DMS53 (cell line): ENCODE measurements at regions not wholly inside any gene's neighbourhood (a gene's known extent, or its start where the extent isn't known, plus 50 kb on each side); places are given as distances from the start of the nearest gene placed in this dataset.
"Not testable (repeated sequence)": the region's sequence is repeated elsewhere in the genome, so short reads cannot be mapped to it uniquely, and the experiment has no call there.

ENCODE experiments used
- DNase-seq: peaks from one replicate; lab custom pipeline; 2025; lab: John Stamatoyannopoulos, UW

GRCh38 chr12:14213542-14213941 lies 151.9 kb upstream of the ATF7IP start:
- DNase-seq, result no peak

- no peak for DNase-seq
Observed at GRCh38 chr12:14214495-14214894, 151.0 kb upstream of the ATF7IP start.

DNA sequence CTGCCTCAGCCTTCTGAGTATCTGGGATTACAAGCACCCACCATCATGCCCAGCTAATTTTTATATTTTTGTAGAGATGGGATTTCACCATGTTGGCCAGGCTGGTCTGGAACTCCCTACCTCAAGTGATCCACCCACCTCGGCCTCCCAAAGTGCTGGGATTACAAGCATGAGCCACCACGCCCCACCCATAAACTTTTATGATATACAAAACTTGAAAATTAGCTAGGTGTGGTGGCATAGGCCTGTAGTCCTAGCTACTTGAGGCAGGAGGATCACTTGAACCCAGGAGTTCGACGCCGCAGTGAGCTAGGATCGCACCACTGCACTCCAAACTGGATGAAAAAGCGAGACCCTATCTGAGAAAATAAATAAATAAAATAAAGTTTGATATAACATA lies 149.5 kb upstream of the ATF7IP start:
- DNase-seq, result not testable (repeated sequence)

DNA sequence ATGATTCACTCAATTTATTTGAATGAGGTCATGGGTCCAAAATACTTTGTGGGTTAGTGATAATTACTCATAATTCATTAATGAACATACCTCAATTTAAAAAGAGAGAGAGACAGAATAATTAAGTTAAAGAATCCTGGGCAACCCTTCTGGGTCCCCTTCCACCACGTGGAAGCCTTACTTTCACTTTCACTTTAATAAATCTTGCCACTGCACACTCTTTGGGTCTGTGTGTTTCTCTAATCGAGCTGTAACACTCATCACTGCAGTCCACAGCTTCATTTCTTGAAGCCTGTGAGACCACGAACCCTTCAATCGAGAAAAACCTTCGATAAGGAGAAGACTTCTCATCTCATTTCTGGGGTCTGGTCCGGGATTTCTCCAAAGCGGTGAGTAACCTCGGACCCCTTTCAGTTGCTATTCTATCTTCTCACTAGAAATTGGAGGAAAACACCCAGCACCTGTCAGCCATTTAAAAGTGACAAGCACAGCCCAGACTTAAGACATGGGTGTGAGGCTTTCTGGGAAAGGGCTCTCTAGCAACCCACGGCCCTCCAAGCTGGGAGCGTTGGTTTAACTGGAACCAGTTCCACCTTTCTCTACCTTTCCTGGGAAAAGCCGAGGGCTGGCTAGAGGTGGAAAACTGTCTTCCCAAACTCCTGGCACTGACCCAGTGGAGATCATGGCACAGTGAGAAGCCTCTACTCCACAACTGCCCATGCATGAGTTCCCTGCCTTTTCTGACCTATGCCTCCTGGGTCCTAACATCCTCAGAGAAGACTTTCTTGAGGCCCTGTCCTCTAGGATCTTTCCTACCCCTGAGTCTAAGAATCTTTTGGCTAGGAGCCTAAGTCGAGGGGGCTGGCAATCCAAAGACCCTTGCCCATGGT lies 148.8 kb upstream of the ATF7IP start:
- DNase-seq, result peak; percentile 71

GRCh38 chr12:14219156-14219555 lies 146.3 kb upstream of the ATF7IP start:
- DNase-seq, result no peak

DNA sequence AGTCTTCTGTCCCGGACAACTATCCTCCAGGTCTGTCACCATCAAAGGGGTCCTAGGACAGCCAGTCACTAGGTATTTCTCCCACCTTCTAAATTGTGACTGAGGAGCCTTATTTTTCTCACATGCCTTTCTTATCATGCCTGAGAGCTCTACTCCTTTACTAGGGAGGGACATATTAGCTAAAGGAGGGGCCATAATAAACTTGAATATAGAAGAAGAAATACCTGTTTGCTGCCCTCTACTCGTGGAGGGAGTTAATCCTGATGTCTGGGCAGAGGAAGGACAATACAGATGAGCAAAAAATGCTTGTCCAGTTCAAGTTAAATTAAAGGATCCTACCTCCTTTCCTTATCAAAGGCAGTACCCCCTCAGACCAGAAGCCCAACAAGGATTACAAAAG lies 145.8 kb upstream of the ATF7IP start:
- not testable (repeated sequence) for DNase-seq

GRCh38 chr12:14225064-14225463 lies 140.4 kb upstream of the ATF7IP start:
- no peak for DNase-seq

DNA sequence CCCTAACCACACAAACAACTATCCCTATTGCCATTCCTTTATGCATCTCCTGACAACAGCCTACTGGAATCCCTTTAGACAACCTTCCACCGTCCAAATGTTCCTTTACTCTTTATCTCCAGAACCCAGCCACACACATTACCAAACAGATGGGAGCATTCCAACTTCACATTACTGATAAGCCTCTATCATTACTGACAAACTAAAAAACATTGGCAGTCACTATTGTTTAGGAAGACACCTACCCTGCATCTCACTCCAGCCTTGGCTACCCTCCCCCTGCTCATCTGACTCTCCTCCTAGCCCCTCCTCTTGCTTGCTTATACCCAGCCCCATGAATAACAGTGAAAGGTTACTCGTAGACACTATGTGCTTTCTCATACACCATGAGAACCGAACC lies 130.3 kb upstream of the ATF7IP start:
- DNase-seq, result not testable (repeated sequence)

DNA sequence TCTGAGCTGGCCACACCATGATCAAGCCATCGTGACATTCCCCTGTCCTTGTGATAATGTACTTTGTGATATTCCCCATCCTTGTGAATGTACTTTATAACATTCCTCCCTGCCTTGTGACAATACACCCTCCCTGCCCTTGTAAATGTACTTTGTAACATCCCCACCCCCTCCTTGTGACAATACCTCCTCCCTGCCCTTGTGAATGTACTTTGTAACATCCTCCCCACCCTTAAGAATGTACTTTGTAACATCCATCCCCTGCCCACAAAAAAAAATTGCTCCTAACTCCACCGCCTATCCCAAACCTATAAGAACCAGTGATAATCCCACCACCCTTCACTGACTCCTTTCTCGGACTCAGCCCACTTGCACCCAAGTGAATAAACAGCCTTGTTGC lies 128.8 kb upstream of the ATF7IP start:
- not testable (repeated sequence) for DNase-seq

GRCh38 chr12:14238221-14238792 lies 127.2 kb upstream of the ATF7IP start:
- DNase-seq, result peak; percentile 71

DNA sequence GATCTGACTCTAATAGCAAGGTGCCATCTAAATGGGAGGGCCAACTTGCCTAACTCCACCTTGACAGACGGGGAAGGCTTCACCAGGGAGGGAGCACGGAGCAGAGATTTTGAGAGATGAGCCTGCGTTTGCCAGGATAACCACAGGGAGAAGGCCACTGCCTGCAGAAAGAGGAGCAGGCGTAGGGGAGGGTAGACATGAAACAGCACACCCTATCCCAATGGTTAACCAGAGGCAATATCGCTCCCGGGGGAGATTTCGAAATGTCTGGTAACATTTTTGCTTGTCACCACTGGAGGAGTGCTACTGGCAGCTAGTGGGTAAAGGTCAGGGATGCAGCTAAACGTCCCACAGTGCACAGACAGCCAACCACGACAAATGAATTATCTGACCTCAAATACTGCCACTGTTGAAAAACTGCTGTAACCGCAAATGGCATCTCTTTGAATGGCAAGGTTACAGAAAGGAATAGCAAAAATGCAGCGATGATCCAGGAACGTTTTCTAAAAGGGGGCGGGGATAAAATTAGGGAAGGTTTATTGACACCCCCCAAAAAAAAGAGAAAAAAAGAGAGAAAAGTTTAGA lies 126.0 kb upstream of the ATF7IP start:
- peak; percentile 53 for DNase-seq

- peak; percentile 25 for DNase-seq
Observed at GRCh38 chr12:14239935-14240872, 125.3 kb upstream of the ATF7IP start.

DNA sequence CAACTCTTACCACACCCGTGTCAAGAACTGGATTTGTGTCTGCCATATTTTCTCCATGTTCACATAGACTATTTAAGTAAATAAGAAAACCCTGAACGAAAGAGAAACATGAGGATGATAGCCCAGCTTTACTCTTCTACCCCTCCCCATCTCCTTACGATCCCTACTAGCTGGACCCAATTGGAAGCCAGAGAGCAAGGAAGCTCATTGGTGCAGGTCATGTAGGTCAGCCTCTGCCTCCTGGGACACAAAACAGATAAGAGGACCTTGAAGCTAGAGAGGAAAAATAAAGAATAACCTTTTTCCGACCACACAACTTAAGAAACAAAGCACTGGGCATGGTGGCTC lies 124.6 kb upstream of the ATF7IP start:
- no peak for DNase-seq

DNA sequence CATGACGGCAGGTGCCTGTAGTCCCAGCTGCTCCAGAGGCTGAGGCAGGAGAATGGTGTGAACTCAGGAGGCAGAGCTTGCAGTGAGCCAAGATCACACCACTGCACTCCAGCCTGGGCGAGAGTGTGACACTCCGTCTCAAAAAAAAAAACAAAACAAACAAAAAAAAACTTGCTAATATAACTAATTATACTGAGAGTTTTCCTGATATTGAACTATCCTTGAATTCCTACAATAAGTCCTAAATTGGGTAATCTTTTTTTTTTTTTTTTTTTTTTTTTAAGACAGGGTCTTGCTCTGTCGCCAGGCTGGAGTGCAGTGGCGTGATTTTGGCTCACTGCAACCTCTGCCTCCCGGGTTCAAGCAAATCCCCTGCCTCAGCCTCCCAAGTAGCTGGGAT lies 122.7 kb upstream of the ATF7IP start:
- peak; percentile 56 for DNase-seq

- no peak for DNase-seq
Observed at GRCh38 chr12:14243941-14244340, 121.5 kb upstream of the ATF7IP start.

DNA sequence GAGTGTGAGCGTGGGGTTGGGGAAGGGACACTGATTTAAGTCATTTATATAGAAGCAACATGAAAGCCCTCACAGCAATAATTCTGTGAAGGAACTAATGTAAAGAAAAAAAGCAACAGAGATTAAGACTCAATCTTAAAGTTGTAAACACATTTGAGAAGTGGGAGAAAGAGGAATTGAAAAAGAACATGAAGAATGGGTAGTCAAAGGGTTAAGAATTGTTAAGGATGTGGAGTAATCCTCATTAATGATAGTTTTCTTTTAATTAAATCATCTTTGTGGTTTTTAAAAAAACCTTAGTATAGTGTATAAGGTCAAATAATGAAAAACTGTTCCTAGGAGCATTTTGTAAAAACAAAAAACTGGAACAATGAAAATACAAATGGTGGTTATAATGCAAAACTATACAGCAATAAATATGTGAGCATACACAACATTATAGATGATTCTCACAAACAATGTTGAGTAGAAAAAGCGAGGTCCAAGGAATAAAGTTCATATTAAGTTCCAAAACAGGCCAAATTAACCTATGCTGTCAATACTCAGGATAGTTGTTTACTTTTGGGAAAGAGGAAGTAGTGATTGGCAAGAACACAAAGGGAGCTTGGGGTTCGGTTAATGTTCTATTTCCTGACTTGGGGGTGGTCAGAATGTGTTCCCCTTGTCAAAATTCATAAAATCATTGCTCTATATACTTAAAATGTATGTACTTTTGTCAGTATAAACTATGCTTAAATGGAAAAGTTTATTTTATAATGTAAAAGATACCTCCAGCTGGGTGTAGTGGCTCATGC lies 120.4 kb upstream of the ATF7IP start:
- DNase-seq, result no peak

DNA sequence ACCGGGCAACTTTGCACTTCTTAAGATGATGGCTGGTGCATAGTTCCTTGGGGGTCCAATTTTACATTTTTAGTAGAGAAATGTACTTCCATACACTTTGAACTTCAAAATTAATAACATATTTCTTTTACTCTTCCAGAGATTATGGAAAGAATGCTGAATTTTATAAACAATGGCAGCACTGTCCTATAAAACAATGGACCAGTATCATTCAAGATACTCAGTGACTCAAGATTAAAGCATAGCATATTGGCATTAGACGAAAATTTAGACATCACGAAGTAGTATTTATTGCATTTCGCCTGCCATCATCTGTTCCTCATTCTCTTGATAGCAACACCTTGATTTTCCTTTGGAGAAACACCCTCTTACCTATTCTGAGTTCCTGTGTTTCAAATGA lies 118.3 kb upstream of the ATF7IP start:
- no peak for DNase-seq

DNA sequence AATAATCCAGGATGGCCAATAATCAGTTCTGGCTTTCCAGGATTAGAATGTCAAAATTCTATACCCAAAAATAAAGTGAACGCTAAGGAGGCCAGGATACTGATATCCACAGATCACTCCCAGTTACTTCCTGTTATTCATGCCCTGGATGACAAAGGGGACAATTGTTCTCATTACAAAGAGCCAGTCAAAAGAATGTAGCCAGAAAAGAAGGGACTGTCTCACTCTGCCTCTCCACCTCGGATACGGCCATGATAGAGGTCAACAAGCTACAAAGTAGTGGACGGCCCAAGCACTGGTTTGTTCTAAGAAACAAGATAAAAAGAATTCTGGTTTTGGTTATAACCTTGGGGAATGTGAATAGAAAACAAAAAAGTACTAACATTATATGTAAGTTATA lies 116.1 kb upstream of the ATF7IP start:
- no peak for DNase-seq

GRCh38 chr12:14252697-14253096 lies 112.8 kb upstream of the ATF7IP start:
- DNase-seq, result no peak

GRCh38 chr12:14253496-14253895 lies 112.0 kb upstream of the ATF7IP start:
- DNase-seq, result no peak

GRCh38 chr12:14254781-14255180 lies 110.7 kb upstream of the ATF7IP start:
- DNase-seq, result no peak
